Retinal pigment epithelial cell (primary cell): ENCODE measurements at regions not wholly inside any gene's neighbourhood (a gene's known extent, or its start where the extent isn't known, plus 50 kb on each side); places are given as distances from the start of the nearest gene placed in this dataset.
A peak's percentile ranks its signal among the peaks of the same experiment; 100 is the strongest.

ENCODE experiments used
- DNase-seq: peaks from one replicate; pipeline ENCODE4 v3.0.0-alpha.2; 2010; ENCODE audit warnings: low read depth
- H3K4me3 ChIP-seq: 2 replicates; pipeline ENCODE4 v1.5.1; 2011; ENCODE audit warnings: mild to moderate bottlenecking, low read length, control low read depth, moderate library complexity
- TF ChIP-seq, protein P1 (sequence below): conservative IDR thresholded peaks from 2 replicates; pipeline ENCODE4 v1.5.1; 2011; ENCODE audit warnings: low read depth, low read length, control low read depth, inconsistent platforms

DNA sequence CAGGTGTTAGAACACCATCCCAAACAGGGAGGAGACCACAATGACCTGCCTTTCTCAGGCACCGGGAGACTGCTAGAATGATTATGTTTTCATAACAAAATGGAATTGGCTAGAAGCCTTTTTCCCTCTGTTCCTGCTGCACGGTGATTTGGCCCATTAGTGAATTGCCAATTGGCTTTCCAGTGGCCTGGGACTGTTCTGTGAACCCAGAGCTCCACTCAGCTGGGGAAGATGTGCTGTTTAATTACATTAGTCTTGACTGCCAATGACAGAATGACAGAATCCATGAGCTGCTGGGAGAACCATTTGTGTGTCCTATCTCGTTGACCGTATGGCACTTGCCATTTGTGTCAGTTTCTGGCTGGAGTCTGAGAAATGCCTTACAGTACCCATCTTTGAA lies 242.9 kb downstream of the CDH11 start:
- H3K4me3 ChIP-seq = no peak overlapping the region
- TF ChIP-seq, protein P1, sequence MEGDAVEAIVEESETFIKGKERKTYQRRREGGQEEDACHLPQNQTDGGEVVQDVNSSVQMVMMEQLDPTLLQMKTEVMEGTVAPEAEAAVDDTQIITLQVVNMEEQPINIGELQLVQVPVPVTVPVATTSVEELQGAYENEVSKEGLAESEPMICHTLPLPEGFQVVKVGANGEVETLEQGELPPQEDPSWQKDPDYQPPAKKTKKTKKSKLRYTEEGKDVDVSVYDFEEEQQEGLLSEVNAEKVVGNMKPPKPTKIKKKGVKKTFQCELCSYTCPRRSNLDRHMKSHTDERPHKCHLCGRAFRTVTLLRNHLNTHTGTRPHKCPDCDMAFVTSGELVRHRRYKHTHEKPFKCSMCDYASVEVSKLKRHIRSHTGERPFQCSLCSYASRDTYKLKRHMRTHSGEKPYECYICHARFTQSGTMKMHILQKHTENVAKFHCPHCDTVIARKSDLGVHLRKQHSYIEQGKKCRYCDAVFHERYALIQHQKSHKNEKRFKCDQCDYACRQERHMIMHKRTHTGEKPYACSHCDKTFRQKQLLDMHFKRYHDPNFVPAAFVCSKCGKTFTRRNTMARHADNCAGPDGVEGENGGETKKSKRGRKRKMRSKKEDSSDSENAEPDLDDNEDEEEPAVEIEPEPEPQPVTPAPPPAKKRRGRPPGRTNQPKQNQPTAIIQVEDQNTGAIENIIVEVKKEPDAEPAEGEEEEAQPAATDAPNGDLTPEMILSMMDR = no peak
- DNase-seq = no peak

DNA sequence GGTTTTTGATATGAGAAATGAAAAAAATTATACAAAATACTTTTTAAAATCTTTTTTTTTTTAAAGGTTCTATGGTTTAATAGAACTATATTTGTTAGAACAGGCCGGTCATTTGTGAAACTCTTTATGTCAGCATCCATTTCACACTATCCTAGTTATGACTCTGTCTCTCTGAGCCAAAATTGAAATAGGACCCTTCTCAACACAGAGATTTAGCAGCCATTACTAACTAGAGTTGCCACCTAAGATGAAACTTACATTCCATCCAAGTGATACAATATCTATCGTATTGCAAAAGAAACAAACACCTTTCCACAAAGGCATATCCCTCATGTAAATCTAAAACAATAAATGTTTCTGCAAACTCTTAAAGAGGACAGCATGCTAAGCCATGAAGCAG lies 249.8 kb downstream of the CDH11 start:
- TF ChIP-seq, protein P1 = no peak
- H3K4me3 ChIP-seq = no peak overlapping the region
- no peak for DNase-seq

DNA sequence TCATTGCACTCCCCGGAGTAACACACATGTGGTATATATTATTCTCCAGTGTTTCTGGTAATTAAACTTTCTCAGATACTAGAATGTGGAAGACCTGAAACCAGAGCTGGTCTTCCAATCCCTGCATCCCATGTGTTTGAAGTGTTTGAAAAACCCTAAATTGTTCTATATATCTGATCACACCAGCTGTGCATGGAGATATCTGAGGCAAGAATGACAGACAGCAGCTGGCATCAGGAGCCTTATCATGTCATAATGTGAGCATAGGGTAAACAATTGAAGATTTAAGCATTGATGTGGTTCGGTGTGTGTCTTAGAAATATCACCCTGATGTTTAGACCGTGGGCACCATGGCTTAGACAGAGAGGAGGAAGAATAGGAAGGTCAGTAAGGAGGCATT lies 251.0 kb downstream of the CDH11 start:
- DNase-seq = no peak

DNA sequence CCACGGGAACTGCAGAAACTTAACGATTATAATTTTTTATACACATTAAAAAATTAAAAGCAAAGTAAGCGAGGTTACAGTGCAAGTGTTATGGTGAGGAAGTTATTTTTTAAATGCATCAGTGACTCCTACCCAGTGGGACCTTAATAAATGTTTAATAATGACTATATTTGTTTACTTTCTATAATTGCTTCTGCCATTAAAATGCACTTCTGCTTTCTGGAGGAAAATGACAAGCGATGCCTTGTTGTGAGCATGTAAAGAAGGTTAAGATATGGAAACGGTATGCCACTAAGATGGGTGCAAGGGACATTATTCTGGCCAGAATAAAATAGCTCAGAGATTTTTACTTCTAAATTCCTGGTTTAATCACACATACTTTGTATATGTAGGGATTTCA lies 252.1 kb downstream of the CDH11 start:
- TF ChIP-seq, protein P1 = no peak
- no peak overlapping the region for H3K4me3 ChIP-seq
- no peak for DNase-seq

More for the DNA sequence above, 251.0 kb downstream of the CDH11 start:
- no peak overlapping the region for H3K4me3 ChIP-seq
- TF ChIP-seq, protein P1 = no peak

DNA sequence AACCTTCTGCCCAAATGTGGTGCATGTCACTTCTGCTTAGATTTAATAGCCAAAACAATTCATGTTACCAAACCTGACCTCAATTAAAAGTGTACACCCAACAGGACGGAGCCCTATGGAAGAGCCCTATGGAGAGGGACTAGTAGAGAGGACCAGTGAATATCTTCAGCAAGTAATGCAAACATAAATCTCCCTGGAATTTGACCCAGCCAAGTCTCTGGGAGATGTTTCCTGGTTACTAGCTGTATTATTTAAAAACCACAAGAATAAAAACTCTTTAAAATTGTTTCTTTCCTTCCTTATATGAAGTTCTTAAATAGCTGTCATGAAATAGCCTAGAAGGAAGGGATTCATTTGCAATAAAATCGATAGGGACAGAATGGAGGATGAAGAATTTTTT lies 255.8 kb downstream of the CDH11 start:
- no peak for DNase-seq
- no peak overlapping the region for H3K4me3 ChIP-seq
- TF ChIP-seq, protein P1 = no peak

DNA sequence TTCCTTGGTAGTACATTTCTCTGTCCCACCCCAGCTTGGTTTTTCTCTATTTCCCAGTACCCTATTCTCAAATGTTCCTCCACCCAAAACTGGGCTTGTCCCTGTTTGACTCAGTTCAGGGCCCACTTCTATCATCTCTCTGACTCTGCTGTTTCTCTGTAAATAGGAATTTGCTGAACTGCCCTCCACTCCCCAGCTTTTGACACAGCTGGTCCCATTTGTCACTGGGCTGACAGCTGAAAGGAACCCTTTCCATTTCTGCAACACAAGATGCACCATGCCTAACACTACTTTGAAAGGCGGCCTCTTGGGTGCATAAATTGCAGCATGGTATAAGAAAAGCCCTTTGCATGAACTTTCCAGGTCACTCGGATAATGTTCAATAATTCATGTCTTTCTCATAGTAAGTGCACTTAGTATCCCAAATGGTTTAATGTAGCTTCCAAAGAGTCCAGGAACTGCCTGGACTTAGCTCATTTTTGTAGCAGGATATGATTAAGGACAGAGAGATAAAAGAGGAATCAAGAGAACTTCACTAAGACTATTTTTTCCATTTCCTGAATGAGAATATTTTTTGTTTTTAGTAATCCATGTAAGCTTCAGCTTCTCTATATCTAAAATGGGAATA lies 256.7 kb downstream of the CDH11 start:
- TF ChIP-seq, protein P1 = no peak
- no peak for DNase-seq
- no peak overlapping the region for H3K4me3 ChIP-seq

DNA sequence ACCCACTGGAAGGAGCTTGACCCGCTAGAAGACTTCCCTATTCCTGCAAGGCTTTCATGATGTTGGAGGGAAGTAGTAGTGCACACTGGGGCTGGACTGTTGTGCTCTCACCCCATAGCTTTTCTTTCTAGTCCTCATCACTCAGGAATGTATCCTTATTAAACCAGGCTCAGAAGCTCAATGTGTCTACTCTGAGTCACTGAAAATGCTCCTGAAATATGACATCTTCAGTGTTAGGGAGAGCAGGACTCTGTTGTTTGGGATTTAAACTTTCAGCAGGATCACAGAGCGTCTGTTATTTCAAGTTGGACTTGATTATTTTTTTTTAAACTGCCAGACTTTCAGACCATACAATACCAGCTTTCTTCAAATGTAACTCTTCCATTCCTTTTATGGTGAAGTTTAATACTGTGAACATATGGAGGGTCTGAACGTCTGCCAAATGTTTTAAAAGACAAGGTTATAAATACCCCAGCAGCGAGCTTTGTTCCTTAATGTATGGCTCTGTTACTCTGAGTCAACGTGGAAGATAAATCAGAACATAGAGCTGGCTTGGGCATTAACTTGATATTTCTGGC lies 257.5 kb downstream of the CDH11 start:
- H3K4me3 ChIP-seq = no peak overlapping the region

More for the DNA sequence above, 257.5 kb downstream of the CDH11 start:
- peak; percentile 70 for DNase-seq
- TF ChIP-seq, protein P1 = no peak
